NCI-H2196 (cell line): ENCODE measurements at regions not wholly inside any gene's neighbourhood (a gene's known extent, or its start where the extent isn't known, plus 50 kb on each side); places are given as distances from the start of the nearest gene placed in this dataset.

Source experiments
- DNase-seq: peaks from one replicate; lab custom pipeline; 2025; ENCODE audit not compliant: unreplicated experiment; lab: John Stamatoyannopoulos, UW

GRCh38 chr12:132426349-132427173 lies 63.4 kb upstream of the FBRSL1 start:
- no peak for DNase-seq

GRCh38 chr12:132424811-132425210 lies 65.1 kb upstream of the FBRSL1 start:
- no peak for DNase-seq

DNA sequence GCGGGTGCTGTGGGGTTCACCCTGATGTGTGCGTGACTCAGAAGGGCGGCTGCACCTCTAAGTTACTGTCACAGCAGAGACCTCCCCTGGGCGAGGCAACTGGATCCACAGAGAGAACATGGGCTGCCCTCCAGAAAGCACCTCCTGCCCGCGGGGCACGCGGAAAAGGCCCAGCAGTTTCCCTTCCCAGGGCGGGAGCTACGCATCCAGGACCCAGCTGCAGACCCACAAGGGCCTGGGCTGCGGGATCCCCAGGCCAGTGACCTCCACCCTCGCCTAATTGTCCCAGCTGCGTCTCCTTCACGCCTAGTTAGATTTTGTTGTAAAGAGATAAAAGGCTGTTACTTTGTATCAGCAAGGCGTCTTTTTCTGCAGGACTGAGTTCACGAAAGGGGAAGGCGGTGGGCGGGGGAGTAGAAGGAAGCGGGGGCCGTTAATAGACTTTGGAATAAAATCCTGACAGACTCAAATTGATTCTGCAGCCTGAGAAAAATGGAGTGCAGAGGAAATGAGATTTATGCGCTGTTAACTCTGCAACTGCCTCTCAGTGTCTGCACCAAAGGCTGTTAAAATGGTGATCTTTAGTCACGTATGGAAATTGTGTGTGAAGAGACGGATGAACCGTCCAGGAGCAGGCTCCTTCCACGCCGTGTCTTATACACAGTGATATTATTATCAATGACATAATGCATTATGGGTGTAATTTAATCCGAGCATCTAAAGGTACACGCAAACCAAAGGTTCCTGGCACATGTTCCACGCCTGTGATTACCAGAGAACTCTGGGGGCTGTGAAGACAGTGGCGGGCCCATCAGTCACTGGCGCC lies 65.9 kb upstream of the FBRSL1 start:
- no peak for DNase-seq

DNA sequence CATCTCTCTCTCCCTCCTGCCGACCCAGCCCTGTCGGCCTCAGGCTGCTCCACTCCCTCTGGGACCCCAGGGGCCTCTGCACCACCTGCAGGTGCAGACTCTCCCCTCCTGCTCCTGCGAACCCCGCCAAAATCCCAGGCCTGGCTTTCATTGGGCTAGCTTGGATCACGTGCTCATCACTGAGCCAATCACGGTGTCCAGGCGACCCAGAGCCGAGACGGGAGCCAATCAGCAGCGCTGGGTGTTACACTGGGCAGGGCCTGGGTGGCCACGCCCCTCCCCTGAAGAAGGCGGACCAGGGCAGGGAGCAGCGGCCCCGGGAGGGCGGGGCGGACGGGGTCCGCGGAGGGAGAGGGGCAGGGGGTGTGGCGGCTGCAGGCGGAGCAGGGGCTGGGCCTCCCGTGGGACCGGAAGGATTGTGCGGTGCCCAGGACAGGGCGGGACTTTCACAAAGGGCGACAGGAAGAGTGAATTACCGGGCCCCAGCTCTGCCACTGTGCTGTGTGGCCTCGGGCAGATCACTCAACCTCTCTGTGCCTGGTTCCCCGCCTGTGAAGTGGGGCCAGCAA lies 66.6 kb upstream of the FBRSL1 start:
- no peak for DNase-seq

GRCh38 chr12:132422381-132423043 lies 67.4 kb upstream of the FBRSL1 start:
- DNase-seq, result no peak

DNA sequence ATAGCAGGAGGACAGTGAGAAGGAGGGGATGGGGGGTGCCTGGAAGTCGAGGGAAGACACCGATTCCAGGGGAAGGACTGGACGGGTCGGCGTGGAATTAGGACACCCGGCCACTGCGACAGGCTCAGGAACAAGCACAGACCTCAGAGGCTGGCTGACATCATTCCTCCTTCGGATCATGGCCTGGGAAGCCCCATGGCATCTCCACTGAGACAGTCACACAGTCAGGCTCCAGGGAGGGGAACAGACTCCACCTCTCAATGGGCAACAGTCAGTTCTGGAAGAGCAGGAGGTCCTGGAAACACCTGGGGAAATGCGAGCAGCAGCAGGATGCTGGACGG lies 67.9 kb upstream of the FBRSL1 start:
- DNase-seq, result no peak

- DNase-seq, result no peak
Observed at GRCh38 chr12:132419631-132420246, 70.2 kb upstream of the FBRSL1 start.

GRCh38 chr12:132418393-132418925 lies 71.5 kb upstream of the FBRSL1 start:
- no peak for DNase-seq

- DNase-seq, result no peak
Observed at GRCh38 chr12:132417741-132418140, 72.2 kb upstream of the FBRSL1 start.

- DNase-seq, result no peak
Observed at GRCh38 chr12:132416827-132417226, 73.1 kb upstream of the FBRSL1 start.

GRCh38 chr12:132416121-132416673 lies 73.8 kb upstream of the FBRSL1 start:
- DNase-seq, result no peak

- no peak for DNase-seq
Observed at GRCh38 chr12:132415327-132416120, 74.4 kb upstream of the FBRSL1 start.

DNA sequence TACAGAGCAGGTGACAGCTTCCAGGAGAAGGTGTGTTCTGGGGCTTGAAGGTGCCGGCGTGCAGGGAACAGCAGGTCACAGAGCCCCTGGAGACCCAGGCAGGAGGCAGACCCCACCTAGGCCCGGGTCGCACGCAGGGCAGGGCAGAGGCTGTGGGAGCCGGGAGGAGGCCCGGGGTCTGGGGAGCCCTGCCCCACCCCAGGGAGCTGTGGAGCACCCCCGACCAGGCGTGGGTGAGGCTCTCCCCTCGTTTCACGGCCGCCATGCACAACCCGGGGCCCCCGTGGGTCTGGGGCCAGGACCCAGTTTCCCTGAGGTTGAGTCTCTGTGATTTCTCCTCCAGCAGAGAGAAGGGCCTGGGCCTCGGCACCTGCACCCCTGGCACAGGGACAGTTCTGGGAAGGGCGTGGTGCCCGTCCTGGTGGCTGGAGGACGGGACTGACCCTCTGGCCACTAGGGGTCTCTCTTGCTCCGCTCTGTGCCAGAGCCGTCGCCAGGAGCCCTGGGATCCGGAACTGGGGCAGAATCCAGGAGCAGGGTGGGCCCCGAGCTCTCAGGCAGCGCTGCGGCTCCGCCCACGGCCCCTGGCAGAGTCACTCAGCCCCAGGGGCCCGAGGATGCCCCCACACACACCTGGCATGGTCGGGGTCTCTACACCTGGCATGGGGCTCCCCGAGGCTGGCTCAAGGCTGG lies 75.2 kb upstream of the FBRSL1 start:
- peak; percentile 88 for DNase-seq

GRCh38 chr12:132413931-132414588 lies 75.9 kb upstream of the FBRSL1 start:
- no peak for DNase-seq

DNA sequence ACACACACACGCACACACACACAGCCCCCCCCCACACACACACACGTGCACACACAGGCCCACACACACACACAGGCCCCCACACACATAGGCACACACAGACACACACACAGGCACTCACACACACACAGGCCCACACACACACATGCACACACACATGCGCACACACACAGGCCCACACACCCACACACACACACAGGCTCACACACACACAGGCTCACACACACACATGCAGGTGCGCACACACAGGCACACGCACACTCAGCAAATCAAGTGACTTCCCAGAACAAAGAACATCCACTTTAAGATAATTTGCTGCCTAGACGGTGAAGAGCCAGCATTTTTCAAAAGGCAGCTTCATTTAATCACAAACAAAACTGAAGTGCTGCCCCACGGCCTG lies 78.5 kb upstream of the FBRSL1 start:
- no peak for DNase-seq

- no peak for DNase-seq
Observed at GRCh38 chr12:132410849-132411248, 79.1 kb upstream of the FBRSL1 start.

DNA sequence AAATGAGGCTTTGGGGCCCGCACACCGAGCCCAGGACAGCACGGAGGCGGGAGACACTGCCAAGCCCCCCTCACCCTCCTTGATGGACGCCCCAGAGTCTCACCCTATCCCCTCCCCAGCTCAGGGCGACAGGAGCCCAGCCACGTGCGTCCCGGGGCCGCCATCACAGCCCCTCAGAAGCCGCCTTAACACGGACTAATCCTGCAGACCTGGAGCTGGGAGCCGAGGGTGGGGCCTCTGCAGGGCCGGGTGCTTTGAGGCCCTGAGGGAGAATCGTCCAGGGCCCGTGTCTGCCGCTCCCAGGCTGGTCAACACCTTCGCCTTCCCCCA lies 79.7 kb upstream of the FBRSL1 start:
- no peak for DNase-seq

GRCh38 chr12:132409495-132410295 lies 80.3 kb upstream of the FBRSL1 start:
- no peak for DNase-seq
